ENCODE measurements at regions not wholly inside any gene's neighbourhood (a gene's known extent, or its start where the extent isn't known, plus 50 kb on each side); places are given as distances from the start of the nearest gene placed in this dataset.

- DNase-seq (ENCODE audit: low spot score): no peak
- no peaks in the 10 kb centered on the region for H3K27me3 Mint-ChIP-seq (ENCODE audit: unreplicated experiment)
- H3K27ac Mint-ChIP-seq (ENCODE audit: unreplicated experiment): no peak overlapping the region
- no peaks in the 10 kb centered on the region for H3K4me1 Mint-ChIP-seq (ENCODE audit: unreplicated experiment)
- TF ChIP-seq, protein P1, sequence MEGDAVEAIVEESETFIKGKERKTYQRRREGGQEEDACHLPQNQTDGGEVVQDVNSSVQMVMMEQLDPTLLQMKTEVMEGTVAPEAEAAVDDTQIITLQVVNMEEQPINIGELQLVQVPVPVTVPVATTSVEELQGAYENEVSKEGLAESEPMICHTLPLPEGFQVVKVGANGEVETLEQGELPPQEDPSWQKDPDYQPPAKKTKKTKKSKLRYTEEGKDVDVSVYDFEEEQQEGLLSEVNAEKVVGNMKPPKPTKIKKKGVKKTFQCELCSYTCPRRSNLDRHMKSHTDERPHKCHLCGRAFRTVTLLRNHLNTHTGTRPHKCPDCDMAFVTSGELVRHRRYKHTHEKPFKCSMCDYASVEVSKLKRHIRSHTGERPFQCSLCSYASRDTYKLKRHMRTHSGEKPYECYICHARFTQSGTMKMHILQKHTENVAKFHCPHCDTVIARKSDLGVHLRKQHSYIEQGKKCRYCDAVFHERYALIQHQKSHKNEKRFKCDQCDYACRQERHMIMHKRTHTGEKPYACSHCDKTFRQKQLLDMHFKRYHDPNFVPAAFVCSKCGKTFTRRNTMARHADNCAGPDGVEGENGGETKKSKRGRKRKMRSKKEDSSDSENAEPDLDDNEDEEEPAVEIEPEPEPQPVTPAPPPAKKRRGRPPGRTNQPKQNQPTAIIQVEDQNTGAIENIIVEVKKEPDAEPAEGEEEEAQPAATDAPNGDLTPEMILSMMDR (IDR thresholded peaks at IDR 0.05; ENCODE audit: unreplicated experiment): no peak
- no peaks in the 10 kb centered on the region for H3K36me3 Mint-ChIP-seq (ENCODE audit: low read depth, unreplicated experiment)
- H3K4me3 Mint-ChIP-seq (ENCODE audit: unreplicated experiment): no peak overlapping the region
- H3K9me3 Mint-ChIP-seq (ENCODE audit: unreplicated experiment): no peaks in the 10 kb centered on the region
Observed at GRCh38 chr12:92476844-92477243, 225.9 kb upstream of the PLEKHG7 start.

GRCh38 chr12:92473564-92473963 is 229.2 kb upstream of the PLEKHG7 start:
- H3K9me3 Mint-ChIP-seq (ENCODE audit: unreplicated experiment): no peaks in the 10 kb centered on the region
- H3K4me1 Mint-ChIP-seq (ENCODE audit: unreplicated experiment): no peaks in the 10 kb centered on the region
- H3K27ac Mint-ChIP-seq (ENCODE audit: unreplicated experiment): no peak overlapping the region
- TF ChIP-seq, protein P1 (IDR thresholded peaks at IDR 0.05; ENCODE audit: unreplicated experiment): no peak
- H3K36me3 Mint-ChIP-seq (ENCODE audit: low read depth, unreplicated experiment): no peaks in the 10 kb centered on the region
- H3K27me3 Mint-ChIP-seq (ENCODE audit: unreplicated experiment): no peaks in the 10 kb centered on the region
- no peak overlapping the region for H3K4me3 Mint-ChIP-seq (ENCODE audit: unreplicated experiment)
- no peak for DNase-seq (ENCODE audit: low spot score)

DNA sequence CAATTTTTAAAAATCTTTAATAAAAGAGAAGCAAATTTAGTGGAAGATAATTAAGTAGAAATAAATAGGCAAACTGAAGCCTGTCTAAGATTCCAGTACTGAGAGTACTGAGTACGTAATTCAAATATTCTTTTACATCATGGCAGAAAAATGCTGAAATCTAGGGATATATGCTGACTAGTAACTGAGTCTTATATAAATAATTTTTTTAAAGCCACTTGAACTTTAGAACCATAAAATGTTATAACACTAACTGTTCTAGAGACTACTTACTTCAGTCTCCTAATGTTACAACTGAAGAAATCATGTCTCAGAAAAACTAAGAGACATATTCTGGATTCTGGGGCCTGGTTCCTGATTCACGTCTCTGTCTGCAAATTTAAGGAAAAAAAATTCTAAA is 230.6 kb upstream of the PLEKHG7 start:
- no peak overlapping the region for H3K4me3 Mint-ChIP-seq (ENCODE audit: unreplicated experiment)
- H3K4me1 Mint-ChIP-seq (ENCODE audit: unreplicated experiment): no peaks in the 10 kb centered on the region
- no peak overlapping the region for H3K27ac Mint-ChIP-seq (ENCODE audit: unreplicated experiment)
- no peaks in the 10 kb centered on the region for H3K36me3 Mint-ChIP-seq (ENCODE audit: low read depth, unreplicated experiment)
- DNase-seq (ENCODE audit: low spot score): no peak
- no peaks in the 10 kb centered on the region for H3K27me3 Mint-ChIP-seq (ENCODE audit: unreplicated experiment)
- TF ChIP-seq, protein P1 (IDR thresholded peaks at IDR 0.05; ENCODE audit: unreplicated experiment): no peak
- no peaks in the 10 kb centered on the region for H3K9me3 Mint-ChIP-seq (ENCODE audit: unreplicated experiment)

GRCh38 chr12:92471551-92471950 is 231.2 kb upstream of the PLEKHG7 start:
- DNase-seq (ENCODE audit: low spot score): no peak
- TF ChIP-seq, protein P1 (IDR thresholded peaks at IDR 0.05; ENCODE audit: unreplicated experiment): no peak
- no peaks in the 10 kb centered on the region for H3K27me3 Mint-ChIP-seq (ENCODE audit: unreplicated experiment)
- H3K4me3 Mint-ChIP-seq (ENCODE audit: unreplicated experiment): no peak overlapping the region
- H3K9me3 Mint-ChIP-seq (ENCODE audit: unreplicated experiment): no peaks in the 10 kb centered on the region
- peaks cover 2% of the 10 kb centered on the region for H3K4me1 Mint-ChIP-seq (ENCODE audit: unreplicated experiment)
- H3K27ac Mint-ChIP-seq (ENCODE audit: unreplicated experiment): no peak overlapping the region
- no peaks in the 10 kb centered on the region for H3K36me3 Mint-ChIP-seq (ENCODE audit: low read depth, unreplicated experiment)

GRCh38 chr12:92470608-92471021 is 232.2 kb upstream of the PLEKHG7 start:
- Mint-ChIP-seq H3K4me1 (ENCODE audit: unreplicated experiment) (peaks cover 7% of the 10 kb centered on the region), H3K27ac (ENCODE audit: unreplicated experiment) (no peak overlapping the region), H3K27me3 (ENCODE audit: unreplicated experiment) (no peaks in the 10 kb centered on the region), H3K9me3 (ENCODE audit: unreplicated experiment) (no peaks in the 10 kb centered on the region), H3K36me3 (ENCODE audit: low read depth, unreplicated experiment) (no peaks in the 10 kb centered on the region), H3K4me3 (ENCODE audit: unreplicated experiment) (no peak overlapping the region)
- no peak for DNase-seq (ENCODE audit: low spot score)
- TF ChIP-seq, protein P1 (IDR thresholded peaks at IDR 0.05; ENCODE audit: unreplicated experiment): no peak
